Ascending aorta (tissue), 2 donors: ENCODE measurements at regions not wholly inside any gene's neighbourhood (a gene's known extent, or its start where the extent isn't known, plus 50 kb on each side); places are given as distances from the start of the nearest gene placed in this dataset.

Experiments used
- DNase-seq, 2 donors: peaks; one replicate each; pipeline ENCODE4 v3.0.0-alpha.2; 2019; ENCODE audit warnings: low spot score in 2 of 2
- H3K27ac ChIP-seq, 2 donors: fragments of 200-600 bp; sonication (generic); one replicate each; pipeline ENCODE4 v1.5.1; 2016 to 2017; ENCODE audit warnings: mild to moderate bottlenecking in 1 of 2
- H3K27me3 ChIP-seq: fragments of 200-600 bp; sonication (generic); one replicate; pipeline ENCODE4 v1.5.1; 2017
- H3K36me3 ChIP-seq, 2 donors: fragments of 200-600 bp; sonication (generic); one replicate each; pipeline ENCODE4 v1.5.1; 2016
- H3K4me1 ChIP-seq, 2 donors: fragments of 200-600 bp; sonication (generic); one replicate each; pipeline ENCODE4 v1.5.1; 2016 to 2017; ENCODE audit warnings: mild to moderate bottlenecking in 1 of 2
- H3K4me3 ChIP-seq, 2 donors: fragments of 200-600 bp; sonication (generic); one replicate each; pipeline ENCODE4 v1.5.1; 2016 to 2017; ENCODE audit warnings: mild to moderate bottlenecking in 1 of 2
- H3K9me3 ChIP-seq, 2 donors: fragments of 200-600 bp; sonication (generic); one replicate each; pipeline ENCODE4 v1.5.1; 2016
- CTCF ChIP-seq, 3 experiments: fragments of 200-600 bp in 2 of 3; fragments of 450-650 bp in 1 of 3; sonication (generic) in 2 of 3; IDR thresholded peaks; one replicate each; pipeline ENCODE4 v1.5.1; 2016 to 2019; ENCODE audit warnings: antibody characterized with exemption in 3 of 3, mild to moderate bottlenecking in 1 of 3, moderate library complexity in 1 of 3
- intact Hi-C: fragments of 100-400 bp; cut with DNase I; formaldehyde crosslinking; loops from one replicate; pipeline ENCODE4 v1.15.1; 2023

- no peak overlapping the region for H3K4me3 ChIP-seq
- no peaks in the 10 kb centered on the region for H3K9me3 ChIP-seq
- H3K4me1 ChIP-seq, result no peaks in the 10 kb centered on the region
- intact Hi-C loops, result no loop called here
- no peaks in the 10 kb centered on the region for H3K36me3 ChIP-seq
- no peak for TF ChIP-seq CTCF (IDR thresholded peaks at IDR 0.05)
- H3K27ac ChIP-seq, result no peak overlapping the region
- no peak for DNase-seq
- H3K27me3 ChIP-seq, result no peaks in the 10 kb centered on the region
These were observed 215.8 kb upstream of the CNTN6 start for GRCh38 chr3:877001-877400.

GRCh38 chr3:878746-879145 is 214.1 kb upstream of the CNTN6 start:
- H3K9me3 ChIP-seq, result no peaks in the 10 kb centered on the region
- DNase-seq, result no peak
- H3K36me3 ChIP-seq, result no peaks in the 10 kb centered on the region
- no peaks in the 10 kb centered on the region for H3K4me1 ChIP-seq
- H3K4me3 ChIP-seq, result no peak overlapping the region
- H3K27ac ChIP-seq, result no peak overlapping the region
- no peaks in the 10 kb centered on the region for H3K27me3 ChIP-seq
- TF ChIP-seq CTCF (IDR thresholded peaks at IDR 0.05), result no peak
- intact Hi-C loops, result no loop called here

GRCh38 chr3:880371-880770 is 212.5 kb upstream of the CNTN6 start:
- Histone ChIP-seq H3K27me3 (no peaks in the 10 kb centered on the region), H3K27ac (no peak overlapping the region), H3K36me3 (no peaks in the 10 kb centered on the region), H3K4me3 (no peak overlapping the region), H3K9me3 (no peaks in the 10 kb centered on the region), H3K4me1 (no peaks in the 10 kb centered on the region)
- no peak for DNase-seq
- TF ChIP-seq CTCF (IDR thresholded peaks at IDR 0.05), result no peak
- intact Hi-C loops, result no loop called here

- no peak for DNase-seq
- intact Hi-C loops, result no loop called here
These were observed 210.3 kb upstream of the CNTN6 start for GRCh38 chr3:882533-882932.

GRCh38 chr3:901953-902778 is 190.7 kb upstream of the CNTN6 start:
- intact Hi-C loops, result no loop called here
- TF ChIP-seq CTCF (IDR thresholded peaks at IDR 0.05), result no peak

More at GRCh38 chr3:882533-882932, 210.3 kb upstream of the CNTN6 start:
- H3K36me3 ChIP-seq, result no peaks in the 10 kb centered on the region
- H3K9me3 ChIP-seq, result no peaks in the 10 kb centered on the region
- no peak overlapping the region for H3K27ac ChIP-seq
- H3K4me3 ChIP-seq, result no peak overlapping the region
- TF ChIP-seq CTCF (IDR thresholded peaks at IDR 0.05), result no peak
- no peaks in the 10 kb centered on the region for H3K27me3 ChIP-seq
- H3K4me1 ChIP-seq, result no peaks in the 10 kb centered on the region

More at GRCh38 chr3:901953-902778, 190.7 kb upstream of the CNTN6 start:
- H3K9me3 ChIP-seq, result peaks cover 6 to 14% of the 10 kb centered on the region in 2 donors
- H3K4me3 ChIP-seq, result no peak overlapping the region
- no peaks in the 10 kb centered on the region for H3K4me1 ChIP-seq
- H3K27ac ChIP-seq, result no peak overlapping the region
- H3K27me3 ChIP-seq, result no peaks in the 10 kb centered on the region
- DNase-seq, result no peak
- H3K36me3 ChIP-seq, result no peaks in the 10 kb centered on the region
